ENCODE measurements at regions not wholly inside any gene's neighbourhood (a gene's known extent, or its start where the extent isn't known, plus 50 kb on each side); places are given as distances from the start of the nearest gene placed in this dataset.

DNA sequence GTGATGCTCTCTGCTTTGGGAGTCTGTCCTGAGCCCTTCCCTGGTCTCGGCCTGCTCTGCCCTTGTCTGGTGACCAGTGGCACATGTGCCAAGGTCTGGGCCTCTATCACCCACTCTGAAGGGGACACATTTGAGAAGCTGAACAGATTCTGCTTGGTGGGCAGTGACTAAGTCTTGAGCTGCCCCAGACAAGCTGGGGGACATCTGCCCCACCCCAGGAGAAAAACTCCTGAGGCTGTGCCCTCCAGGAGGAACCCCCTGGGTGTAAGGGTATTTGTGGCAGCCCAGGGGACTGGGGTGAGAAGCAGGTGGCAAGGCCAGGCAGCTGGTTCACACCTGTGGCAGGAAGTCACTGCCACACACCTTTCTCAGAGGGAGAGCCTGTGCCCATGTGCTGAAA, 342.1 kb downstream of the DYSF start:
- TF ChIP-seq POLR2A (IDR thresholded peaks at IDR 0.05): no peak
- TF ChIP-seq, protein P1, sequence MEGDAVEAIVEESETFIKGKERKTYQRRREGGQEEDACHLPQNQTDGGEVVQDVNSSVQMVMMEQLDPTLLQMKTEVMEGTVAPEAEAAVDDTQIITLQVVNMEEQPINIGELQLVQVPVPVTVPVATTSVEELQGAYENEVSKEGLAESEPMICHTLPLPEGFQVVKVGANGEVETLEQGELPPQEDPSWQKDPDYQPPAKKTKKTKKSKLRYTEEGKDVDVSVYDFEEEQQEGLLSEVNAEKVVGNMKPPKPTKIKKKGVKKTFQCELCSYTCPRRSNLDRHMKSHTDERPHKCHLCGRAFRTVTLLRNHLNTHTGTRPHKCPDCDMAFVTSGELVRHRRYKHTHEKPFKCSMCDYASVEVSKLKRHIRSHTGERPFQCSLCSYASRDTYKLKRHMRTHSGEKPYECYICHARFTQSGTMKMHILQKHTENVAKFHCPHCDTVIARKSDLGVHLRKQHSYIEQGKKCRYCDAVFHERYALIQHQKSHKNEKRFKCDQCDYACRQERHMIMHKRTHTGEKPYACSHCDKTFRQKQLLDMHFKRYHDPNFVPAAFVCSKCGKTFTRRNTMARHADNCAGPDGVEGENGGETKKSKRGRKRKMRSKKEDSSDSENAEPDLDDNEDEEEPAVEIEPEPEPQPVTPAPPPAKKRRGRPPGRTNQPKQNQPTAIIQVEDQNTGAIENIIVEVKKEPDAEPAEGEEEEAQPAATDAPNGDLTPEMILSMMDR (IDR thresholded peaks at IDR 0.05): no peak

Data from prostate gland (tissue), 2 donors.